LNCaP clone FGC (cell line): ENCODE measurements at regions not wholly inside any gene's neighbourhood (a gene's known extent, or its start where the extent isn't known, plus 50 kb on each side); places are given as distances from the start of the nearest gene placed in this dataset.
"Not testable (repeated sequence)": the region's sequence is repeated elsewhere in the genome, so short reads cannot be mapped to it uniquely, and the experiment has no call there.

Experiments used
- DNase-seq: peaks from one replicate; pipeline ENCODE4 v3.0.0-alpha.2; 2011; ENCODE audit warnings: low read depth
- H3K4me3 ChIP-seq: 2 replicates; pipeline ENCODE4 v1.5.1; 2011; ENCODE audit warnings: mild to moderate bottlenecking, low read depth, low read length, control low read depth
- CTCF ChIP-seq: IDR thresholded peaks from 2 replicates; pipeline ENCODE4 v1.5.1; 2012; ENCODE audit warnings: mild to moderate bottlenecking; ENCODE audit not compliant: control insufficient read depth, insufficient read depth; ENCODE audit errors: extremely low read depth

- DNase-seq, result no peak
- H3K4me3 ChIP-seq, result no peak overlapping the region
- TF ChIP-seq CTCF, result no peak
Observed at GRCh38 chr7:53476566-53476965, 441.1 kb downstream of the POM121L12 start.

GRCh38 chr7:53485354-53485753 is 449.9 kb downstream of the POM121L12 start:
- no peak for TF ChIP-seq CTCF

GRCh38 chr7:53491051-53491450 is 455.6 kb downstream of the POM121L12 start:
- H3K4me3 ChIP-seq, result no peak overlapping the region
- TF ChIP-seq CTCF, result no peak
- no peak for DNase-seq

More at GRCh38 chr7:53485354-53485753, 449.9 kb downstream of the POM121L12 start:
- no peak for DNase-seq
- H3K4me3 ChIP-seq, result no peak overlapping the region

GRCh38 chr7:53495181-53495580 is 459.7 kb downstream of the POM121L12 start:
- not testable (repeated sequence) for H3K4me3 ChIP-seq, DNase-seq

- no peak for DNase-seq
- no peak for TF ChIP-seq CTCF
- H3K4me3 ChIP-seq, result no peak overlapping the region
Observed at GRCh38 chr7:53500076-53500475, 464.6 kb downstream of the POM121L12 start.

GRCh38 chr7:53504914-53505313 is 469.5 kb downstream of the POM121L12 start:
- no peak for DNase-seq
- TF ChIP-seq CTCF, result no peak
- H3K4me3 ChIP-seq, result no peak overlapping the region

- no peak overlapping the region for H3K4me3 ChIP-seq
- no peak for TF ChIP-seq CTCF
- no peak for DNase-seq
Observed at GRCh38 chr7:53518319-53518718, 482.9 kb downstream of the POM121L12 start.
